ENCODE measurements at regions not wholly inside any gene's neighbourhood (a gene's known extent, or its start where the extent isn't known, plus 50 kb on each side); places are given as distances from the start of the nearest gene placed in this dataset.

DNA sequence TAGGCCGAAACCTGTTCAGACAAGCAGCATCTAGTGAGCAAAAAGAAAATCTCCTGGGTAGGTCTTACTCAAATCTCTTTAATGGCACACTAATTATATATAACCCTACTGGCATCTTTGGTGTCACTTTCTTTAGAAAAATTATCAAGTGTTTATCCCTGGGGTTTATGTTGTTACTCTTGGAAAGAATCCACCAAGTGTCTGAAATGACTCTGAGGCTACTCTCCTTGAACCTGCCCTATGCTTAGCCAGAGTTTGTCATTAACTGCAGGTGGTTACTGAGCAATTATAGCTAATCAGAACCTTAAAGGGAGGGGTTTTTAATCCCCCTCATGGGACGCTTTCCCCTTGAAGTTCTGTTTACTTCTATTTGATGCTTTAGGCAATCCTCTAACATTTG, 381.9 kb downstream of the PLK2 start:
- no peak for DNase-seq (ENCODE audit: low read depth in 1 of 2, low spot score in 2 of 2)
- ChIA-PET CTCF (ENCODE audit: partially characterized antibody) (interaction anchor here (1.0 kb wide), 1 partner anchor 578 kb away, joined by 3 read pairs; no protein-coding TSS in a partner anchor), POLR2A (ENCODE audit: partially characterized antibody) (no interaction called here)
- Histone ChIP-seq H3K79me1 (ENCODE audit: low read depth, low read length) (no peaks in the 10 kb centered on the region), H3K4me3 (ENCODE audit: extremely low read depth in 1 of 4, insufficient read depth in 2 of 4, low read depth in 3 of 4, low read length in 4 of 4) (no peak overlapping the region), H4K91ac (replicated peaks; ENCODE audit: insufficient read length, low read length) (no peak overlapping the region), H2BK5ac (ENCODE audit: low read depth, low read length) (no peak overlapping the region), H3K4me2 (ENCODE audit: insufficient read depth in 1 of 2, low read depth in 2 of 2, low read length in 2 of 2) (no peak overlapping the region), H2BK20ac (ENCODE audit: low read length) (no peak overlapping the region), H4K5ac (ENCODE audit: insufficient read length, low read depth, low read length) (no peak overlapping the region), H2BK15ac (ENCODE audit: low read length) (no peak overlapping the region), H3K23ac (ENCODE audit: insufficient read length) (no peak overlapping the region), H2AFZ (ENCODE audit: low read length) (no peak overlapping the region), H3K14ac (ENCODE audit: insufficient read length) (no peak overlapping the region), H3K9me3 (ENCODE audit: insufficient read depth in 2 of 2, low read depth in 1 of 2, low read length in 1 of 2) (no peaks in the 10 kb centered on the region), H3K36me3 (ENCODE audit: control insufficient read depth in 2 of 4, insufficient read depth in 4 of 4, low read length in 3 of 4) (no peaks in the 10 kb centered on the region), H4K20me1 (replicated peaks in 1 of 2; ENCODE audit: control insufficient read depth in 1 of 2, insufficient read depth in 2 of 2, low read length in 2 of 2) (no peaks in the 10 kb centered on the region), H3K27me3 (replicated peaks in 1 of 4; ENCODE audit: control insufficient read depth in 3 of 4, extremely low read depth in 1 of 4, insufficient read depth in 3 of 4, low read length in 3 of 4) (no peaks in the 10 kb centered on the region), H3K4ac (replicated peaks; ENCODE audit: insufficient read length, low read depth, low read length) (no peak overlapping the region), H4K8ac (ENCODE audit: extremely low read depth, insufficient read depth, low read length) (no peak overlapping the region), H3K56ac (replicated peaks; ENCODE audit: insufficient read length, low read depth, low read length) (no peak overlapping the region), H2BK12ac (ENCODE audit: low read depth, low read length) (no peak overlapping the region), H3K4me1 (replicated peaks in 1 of 4; ENCODE audit: control insufficient read depth in 3 of 4, insufficient read depth in 4 of 4, low read length in 3 of 4) (no peaks in the 10 kb centered on the region), H3K79me2 (ENCODE audit: control insufficient read depth in 1 of 2, insufficient read depth in 2 of 2, low read length in 2 of 2) (no peaks in the 10 kb centered on the region), H3K23me2 (ENCODE audit: low read depth, low read length) (no peaks in the 10 kb centered on the region), H3K18ac (ENCODE audit: extremely low read depth, low read length) (no peak overlapping the region), H3K9ac (replicated peaks in 1 of 4; ENCODE audit: extremely low read depth in 1 of 4, low read depth in 3 of 4, low read length in 3 of 4) (no peak overlapping the region), H2AK5ac (ENCODE audit: low read depth, low read length) (no peak overlapping the region), H3K27ac (ENCODE audit: low read depth, low read length) (no peak overlapping the region), H2BK120ac (replicated peaks; ENCODE audit: low read depth, low read length) (no peak overlapping the region)
- no peak for FAIRE-seq
- 85% methylated on average over 2 of the region's 2 CpGs; no CpG with 5 or more reads in 1 of the 2 experiments for WGBS, 2 experiments (ENCODE audit: extremely low coverage in 1 of 2, insufficient coverage in 1 of 2, insufficient read length in 1 of 2, insufficient replicate concordance in 2 of 2, low coverage in 1 of 2, low lambda C conversion rate in 2 of 2, missing lambda C conversion rate in 1 of 2)
- TF ChIP-seq HDAC6 (IDR thresholded peaks at IDR 0.05; ENCODE audit: low read depth, low read length), result no peak
- TF ChIP-seq RAD21 (IDR thresholded peaks at IDR 0.05 in 1 of 2, conservative IDR thresholded peaks at IDR 0.05 in 1 of 2; ENCODE audit: low read depth in 2 of 2, low read length in 2 of 2), result no peak
- TF ChIP-seq, protein P1, sequence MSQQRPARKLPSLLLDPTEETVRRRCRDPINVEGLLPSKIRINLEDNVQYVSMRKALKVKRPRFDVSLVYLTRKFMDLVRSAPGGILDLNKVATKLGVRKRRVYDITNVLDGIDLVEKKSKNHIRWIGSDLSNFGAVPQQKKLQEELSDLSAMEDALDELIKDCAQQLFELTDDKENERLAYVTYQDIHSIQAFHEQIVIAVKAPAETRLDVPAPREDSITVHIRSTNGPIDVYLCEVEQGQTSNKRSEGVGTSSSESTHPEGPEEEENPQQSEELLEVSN (IDR thresholded peaks at IDR 0.05), result no peak
- TF ChIP-seq SUZ12 (IDR thresholded peaks at IDR 0.05; ENCODE audit: low read length), result no peak
- TF ChIP-seq, protein P2, sequence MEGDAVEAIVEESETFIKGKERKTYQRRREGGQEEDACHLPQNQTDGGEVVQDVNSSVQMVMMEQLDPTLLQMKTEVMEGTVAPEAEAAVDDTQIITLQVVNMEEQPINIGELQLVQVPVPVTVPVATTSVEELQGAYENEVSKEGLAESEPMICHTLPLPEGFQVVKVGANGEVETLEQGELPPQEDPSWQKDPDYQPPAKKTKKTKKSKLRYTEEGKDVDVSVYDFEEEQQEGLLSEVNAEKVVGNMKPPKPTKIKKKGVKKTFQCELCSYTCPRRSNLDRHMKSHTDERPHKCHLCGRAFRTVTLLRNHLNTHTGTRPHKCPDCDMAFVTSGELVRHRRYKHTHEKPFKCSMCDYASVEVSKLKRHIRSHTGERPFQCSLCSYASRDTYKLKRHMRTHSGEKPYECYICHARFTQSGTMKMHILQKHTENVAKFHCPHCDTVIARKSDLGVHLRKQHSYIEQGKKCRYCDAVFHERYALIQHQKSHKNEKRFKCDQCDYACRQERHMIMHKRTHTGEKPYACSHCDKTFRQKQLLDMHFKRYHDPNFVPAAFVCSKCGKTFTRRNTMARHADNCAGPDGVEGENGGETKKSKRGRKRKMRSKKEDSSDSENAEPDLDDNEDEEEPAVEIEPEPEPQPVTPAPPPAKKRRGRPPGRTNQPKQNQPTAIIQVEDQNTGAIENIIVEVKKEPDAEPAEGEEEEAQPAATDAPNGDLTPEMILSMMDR (IDR thresholded peaks at IDR 0.05; ENCODE audit: control extremely low read depth in 1 of 3, insufficient read depth in 1 of 3, low read depth in 1 of 3, low read length in 3 of 3), result no peak
- TF ChIP-seq EZH2 (IDR thresholded peaks at IDR 0.05; ENCODE audit: low read depth, low read length, severe bottlenecking), result no peak
- TF ChIP-seq GABPA (IDR thresholded peaks at IDR 0.05; ENCODE audit: borderline replicate concordance, insufficient read depth, low read length), result no peak
- no peak for TF ChIP-seq JUN (IDR thresholded peaks at IDR 0.05; ENCODE audit: low read depth, low read length)
- TF ChIP-seq RNF2 (IDR thresholded peaks at IDR 0.05; ENCODE audit: borderline replicate concordance, low read depth, low read length, missing control alignments, poor library complexity, severe bottlenecking), result no peak
- TF ChIP-seq FOSL1 (IDR thresholded peaks at IDR 0.05; ENCODE audit: insufficient read depth, low read depth, low read length), result no peak

Data from H1 (cell line).